Astrocyte (in vitro differentiated cells and primary cell): ENCODE measurements at regions not wholly inside any gene's neighbourhood (a gene's known extent, or its start where the extent isn't known, plus 50 kb on each side); places are given as distances from the start of the nearest gene placed in this dataset.

Experiments used
- EZH2 ChIP-seq: IDR thresholded peaks from 2 replicates; pipeline ENCODE4 v1.6.1; 2012; ENCODE audit warnings: mild to moderate bottlenecking, low read length, inconsistent platforms; ENCODE audit not compliant: insufficient read depth
- TF ChIP-seq, protein P1 (sequence below): IDR thresholded peaks from 2 replicates; pipeline ENCODE4 v1.5.1; 2011; ENCODE audit warnings: low read depth, mild to moderate bottlenecking, inconsistent platforms, low read length, moderate library complexity; ENCODE audit not compliant: insufficient read depth

DNA sequence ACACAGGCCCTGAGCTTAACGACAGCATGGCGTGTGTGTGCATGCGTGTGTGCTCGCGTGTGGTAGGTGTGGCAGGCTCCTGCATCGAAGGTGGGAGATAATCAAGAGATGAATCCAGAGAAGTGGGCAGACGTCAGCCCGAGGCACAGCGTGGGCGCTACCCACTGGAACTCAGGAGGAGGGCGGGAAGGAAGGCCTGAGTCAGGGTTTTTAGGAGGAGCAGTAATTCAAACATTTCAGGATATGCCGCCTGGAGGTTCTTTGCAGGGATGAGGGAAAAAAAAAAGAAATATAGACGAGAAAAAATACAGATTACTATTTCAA lies 66.3 kb upstream of the STX18 start:
- TF ChIP-seq, protein P1, sequence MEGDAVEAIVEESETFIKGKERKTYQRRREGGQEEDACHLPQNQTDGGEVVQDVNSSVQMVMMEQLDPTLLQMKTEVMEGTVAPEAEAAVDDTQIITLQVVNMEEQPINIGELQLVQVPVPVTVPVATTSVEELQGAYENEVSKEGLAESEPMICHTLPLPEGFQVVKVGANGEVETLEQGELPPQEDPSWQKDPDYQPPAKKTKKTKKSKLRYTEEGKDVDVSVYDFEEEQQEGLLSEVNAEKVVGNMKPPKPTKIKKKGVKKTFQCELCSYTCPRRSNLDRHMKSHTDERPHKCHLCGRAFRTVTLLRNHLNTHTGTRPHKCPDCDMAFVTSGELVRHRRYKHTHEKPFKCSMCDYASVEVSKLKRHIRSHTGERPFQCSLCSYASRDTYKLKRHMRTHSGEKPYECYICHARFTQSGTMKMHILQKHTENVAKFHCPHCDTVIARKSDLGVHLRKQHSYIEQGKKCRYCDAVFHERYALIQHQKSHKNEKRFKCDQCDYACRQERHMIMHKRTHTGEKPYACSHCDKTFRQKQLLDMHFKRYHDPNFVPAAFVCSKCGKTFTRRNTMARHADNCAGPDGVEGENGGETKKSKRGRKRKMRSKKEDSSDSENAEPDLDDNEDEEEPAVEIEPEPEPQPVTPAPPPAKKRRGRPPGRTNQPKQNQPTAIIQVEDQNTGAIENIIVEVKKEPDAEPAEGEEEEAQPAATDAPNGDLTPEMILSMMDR: no peak
- no peak for TF ChIP-seq EZH2
